Liver (tissue), 8 donors: ENCODE measurements at regions not wholly inside any gene's neighbourhood (a gene's known extent, or its start where the extent isn't known, plus 50 kb on each side); places are given as distances from the start of the nearest gene placed in this dataset.

Experiments
- DNase-seq: peaks from one replicate; pipeline ENCODE4 v3.0.0-alpha.2; 2017; ENCODE audit warnings: low spot score
- H3K27ac ChIP-seq, 2 donors: one replicate each; pipeline ENCODE4 v1.7.0; 2013; ENCODE audit warnings: inconsistent platforms in 2 of 2, low read length in 2 of 2, control low read depth in 1 of 2, low read depth in 1 of 2, mild to moderate bottlenecking in 1 of 2
- H3K27me3 ChIP-seq, 4 donors: one replicate each; pipeline versions ENCODE4 v1.6.1 to v1.7.0; 2013; ENCODE audit warnings: low read length in 3 of 4, inconsistent platforms in 1 of 4, mild to moderate bottlenecking in 1 of 4, moderate library complexity in 1 of 4; ENCODE audit not compliant: control insufficient read depth in 4 of 4, insufficient read depth in 4 of 4
- H3K36me3 ChIP-seq, 4 donors: one replicate each; pipeline versions ENCODE4 v1.6.1 to v1.7.0; 2013; ENCODE audit warnings: low read length in 3 of 4, mild to moderate bottlenecking in 3 of 4, low read depth in 1 of 4, moderate library complexity in 1 of 4; ENCODE audit not compliant: control insufficient read depth in 4 of 4, insufficient read depth in 3 of 4
- H3K4me1 ChIP-seq, 4 donors: one replicate each; pipeline versions ENCODE4 v1.6.1 to v1.7.0; 2013; ENCODE audit warnings: low read length in 3 of 4, mild to moderate bottlenecking in 3 of 4, moderate library complexity in 1 of 4; ENCODE audit not compliant: control insufficient read depth in 4 of 4, insufficient read depth in 4 of 4
- H3K4me3 ChIP-seq, 3 donors: one replicate each; pipeline versions ENCODE4 v1.6.1 to v1.7.0; 2013; ENCODE audit warnings: low read length in 3 of 3, control low read depth in 1 of 3, low read depth in 1 of 3, mild to moderate bottlenecking in 1 of 3
- H3K9ac ChIP-seq, 2 donors: one replicate each; pipeline ENCODE4 v1.7.0; 2013; ENCODE audit warnings: low read length in 2 of 2, mild to moderate bottlenecking in 2 of 2, moderate library complexity in 2 of 2, control low read depth in 1 of 2, low read depth in 1 of 2
- H3K9me3 ChIP-seq, 4 donors: one replicate each; pipeline versions ENCODE4 v1.6.1 to v1.7.0; 2013; ENCODE audit warnings: low read length in 3 of 4; ENCODE audit not compliant: control insufficient read depth in 4 of 4
- ATF3 ChIP-seq: IDR thresholded peaks from 2 replicates; pipeline ENCODE4 v1.6.1; 2016; ENCODE audit warnings: antibody characterized with exemption
- CTCF ChIP-seq: fragments of 150-350 bp; IDR thresholded peaks from 2 replicates; pipeline ENCODE4 v1.5.1; 2017; ENCODE audit warnings: improper control_type of control experiment, low read depth, low read length; ENCODE audit not compliant: missing input control
- EGR1 ChIP-seq, 2 donors: IDR thresholded peaks; 2 replicates each; pipeline ENCODE4 v1.6.1; 2016 to 2018; ENCODE audit warnings: antibody characterized with exemption in 2 of 2, low read depth in 2 of 2
- FOXA1 ChIP-seq: IDR thresholded peaks from 2 replicates; pipeline ENCODE4 v1.6.1; 2016; ENCODE audit warnings: antibody characterized with exemption
- FOXA2 ChIP-seq: IDR thresholded peaks from 2 replicates; pipeline ENCODE4 v1.6.1; 2016; ENCODE audit warnings: antibody characterized with exemption
- GABPA ChIP-seq, 2 donors: IDR thresholded peaks in 1 of 2; conservative IDR thresholded peaks in 1 of 2; 2 replicates each; pipeline ENCODE4 v1.6.1; 2016; ENCODE audit warnings: antibody characterized with exemption in 2 of 2, mild to moderate bottlenecking in 1 of 2, moderate library complexity in 1 of 2
- HNF4A ChIP-seq, 2 donors: conservative IDR thresholded peaks; 2 replicates each; pipeline ENCODE4 v1.6.1; 2016; ENCODE audit warnings: antibody characterized with exemption in 2 of 2, mild to moderate bottlenecking in 2 of 2
- HNF4G ChIP-seq: IDR thresholded peaks from 2 replicates; pipeline ENCODE4 v1.6.1; 2016; ENCODE audit warnings: antibody characterized with exemption
- JUND ChIP-seq, 2 donors: IDR thresholded peaks; 2 replicates each; pipeline ENCODE4 v1.6.1; 2016; ENCODE audit warnings: antibody characterized with exemption in 2 of 2
- MAX ChIP-seq: IDR thresholded peaks from 2 replicates; pipeline ENCODE4 v1.6.1; 2016; ENCODE audit warnings: antibody characterized with exemption
- NR2F2 ChIP-seq: IDR thresholded peaks from 2 replicates; pipeline ENCODE4 v1.6.1; 2016; ENCODE audit warnings: antibody characterized with exemption
- RAD21 ChIP-seq, 2 donors: IDR thresholded peaks; 2 replicates each; pipeline ENCODE4 v1.6.1; 2016; ENCODE audit warnings: antibody characterized with exemption in 2 of 2, mild to moderate bottlenecking in 2 of 2
- REST ChIP-seq: IDR thresholded peaks from 2 replicates; pipeline ENCODE4 v1.6.1; 2016; ENCODE audit warnings: antibody characterized with exemption, mild to moderate bottlenecking
- RXRA ChIP-seq, 2 donors: IDR thresholded peaks; 2 replicates each; pipeline ENCODE4 v1.6.1; 2017 to 2018; ENCODE audit warnings: antibody characterized with exemption in 2 of 2, mild to moderate bottlenecking in 1 of 2
- SP1 ChIP-seq: IDR thresholded peaks from 2 replicates; pipeline ENCODE4 v1.6.1; 2018; ENCODE audit warnings: antibody characterized with exemption, mild to moderate bottlenecking
- TAF1 ChIP-seq: conservative IDR thresholded peaks from 2 replicates; pipeline ENCODE4 v1.6.1; 2016; ENCODE audit warnings: antibody characterized with exemption, mild to moderate bottlenecking
- YY1 ChIP-seq: IDR thresholded peaks from 2 replicates; pipeline ENCODE4 v1.6.1; 2016; ENCODE audit warnings: antibody characterized with exemption, mild to moderate bottlenecking
- ZBTB33 ChIP-seq: IDR thresholded peaks from 2 replicates; pipeline ENCODE4 v1.6.1; 2016; ENCODE audit warnings: antibody characterized with exemption
- WGBS: extraction: QIAGEN DNeasy Blood & Tissue Kit; methylation state at CpG from one replicate; pipeline ENCODE4 v1.1.7; 2013; 5-methylcytosine and 5-hydroxymethylcytosine counted together
- donor health status: healthy.
- donor health status: healthy.
- donor health status: healthy.
- donor health status: healthy.
- donor health status: healthy.

DNA sequence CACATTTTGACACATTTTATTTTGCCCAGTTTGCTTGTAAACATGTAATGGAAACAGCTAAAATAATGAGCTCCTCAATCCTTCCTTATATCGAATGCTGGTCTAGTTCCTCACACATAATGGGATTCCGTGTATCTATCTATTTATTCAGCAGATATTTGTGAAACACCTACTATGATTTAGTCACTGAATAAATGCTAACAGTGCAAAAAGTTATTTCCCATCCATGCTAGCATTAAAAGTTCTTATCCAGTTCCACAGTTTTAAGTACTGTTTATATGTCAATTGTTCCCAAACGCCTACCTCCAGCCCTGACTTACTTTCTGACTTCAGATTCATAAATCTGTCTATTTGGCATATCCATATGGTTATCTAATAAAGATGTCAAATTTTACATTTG lies 1788.7 kb upstream of the FLRT2 start:
- no peaks in the 10 kb centered on the region for H3K4me1 ChIP-seq
- no peak overlapping the region for H3K27ac ChIP-seq
- H3K36me3 ChIP-seq: no peaks in the 10 kb centered on the region
- no peak overlapping the region for H3K4me3 ChIP-seq
- 74% methylated on average over 3 of the region's 3 CpGs for WGBS
- DNase-seq: no peak
- no peaks in the 10 kb centered on the region for H3K9me3 ChIP-seq
- H3K9ac ChIP-seq: no peak overlapping the region
- H3K27me3 ChIP-seq: no peaks in the 10 kb centered on the region
- TF ChIP-seq RAD21 (IDR thresholded peaks at IDR 0.05) (no peak), SP1 (no peak), HNF4G (no peak), CTCF (no peak), NR2F2 (no peak), FOXA1 (no peak), ATF3 (no peak), RXRA (IDR thresholded peaks at IDR 0.05) (no peak), HNF4A (conservative IDR thresholded peaks at IDR 0.05) (no peak), REST (no peak), MAX (no peak), YY1 (no peak), FOXA2 (no peak), JUND (IDR thresholded peaks at IDR 0.05) (no peak), GABPA (IDR thresholded peaks at IDR 0.05 in 1 of 2, conservative IDR thresholded peaks at IDR 0.05 in 1 of 2) (no peak), ZBTB33 (no peak), EGR1 (IDR thresholded peaks at IDR 0.05; ENCODE audit: low read depth in 2 of 2) (no peak), TAF1 (no peak)

DNA sequence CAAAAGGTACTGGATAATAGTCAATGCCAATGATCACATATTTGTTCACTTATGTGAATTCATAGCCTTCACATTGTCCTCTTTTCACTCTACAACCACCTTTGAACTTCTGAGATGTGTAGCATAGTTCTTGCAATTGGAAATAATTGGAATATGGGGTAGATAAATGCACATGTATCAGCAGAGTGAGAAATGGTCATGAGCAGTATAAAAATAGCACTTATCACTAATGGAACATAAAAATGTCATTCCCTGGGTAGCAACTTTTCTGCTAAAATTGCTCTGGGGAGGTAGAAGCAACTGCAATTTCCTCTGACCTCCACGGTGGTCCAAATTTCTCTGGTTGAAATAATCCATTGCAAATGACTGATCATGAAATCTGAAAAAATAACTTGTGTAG lies 1785.7 kb upstream of the FLRT2 start:
- no peaks in the 10 kb centered on the region for H3K9me3 ChIP-seq
- no peaks in the 10 kb centered on the region for H3K4me1 ChIP-seq
- whole genome bisulfite sequencing: 67% methylated on average over 1 of the region's 1 CpG
- H3K9ac ChIP-seq: no peak overlapping the region
- no peak for TF ChIP-seq REST
- TF ChIP-seq YY1: no peak
- TF ChIP-seq SP1: no peak
- TF ChIP-seq CTCF: no peak
- TF ChIP-seq JUND (IDR thresholded peaks at IDR 0.05): no peak
- no peak for TF ChIP-seq FOXA2
- H3K36me3 ChIP-seq: no peaks in the 10 kb centered on the region
- H3K27me3 ChIP-seq: no peaks in the 10 kb centered on the region
- DNase-seq: no peak
- H3K27ac ChIP-seq: no peak overlapping the region
- no peak overlapping the region for H3K4me3 ChIP-seq
